Fibroblast of lung (primary cell): ENCODE measurements at regions not wholly inside any gene's neighbourhood (a gene's known extent, or its start where the extent isn't known, plus 50 kb on each side); places are given as distances from the start of the nearest gene placed in this dataset.

Experiments
- DNase-seq, 2 donors: peaks; one replicate each; pipeline versions ENCODE4 v3.0.0 to v3.0.0-alpha.2; 2010; ENCODE audit warnings: low read depth in 2 of 2
- H2AFZ ChIP-seq: 2 replicates; pipeline ENCODE4 v1.5.1; 2012; ENCODE audit warnings: low read length, control low read depth, inconsistent platforms
- H3K27ac ChIP-seq: 2 replicates; pipeline ENCODE4 v1.5.1; 2011; ENCODE audit warnings: low read length, control low read depth; ENCODE audit not compliant: insufficient read depth
- H3K27me3 ChIP-seq: 2 replicates; pipeline ENCODE4 v1.5.1; 2011; ENCODE audit warnings: mild to moderate bottlenecking, low read length; ENCODE audit not compliant: control insufficient read depth, insufficient read depth
- H3K36me3 ChIP-seq: 2 replicates; pipeline ENCODE4 v1.5.1; 2011; ENCODE audit warnings: low read length; ENCODE audit not compliant: control insufficient read depth, insufficient read depth
- H3K4me1 ChIP-seq: 2 replicates; pipeline ENCODE4 v1.5.1; 2011; ENCODE audit warnings: low read length; ENCODE audit not compliant: control insufficient read depth, insufficient read depth; ENCODE audit errors: extremely low read depth
- H3K4me2 ChIP-seq: 2 replicates; pipeline ENCODE4 v1.5.1; 2011; ENCODE audit warnings: low read length, control low read depth; ENCODE audit not compliant: insufficient read depth; ENCODE audit errors: extremely low read depth
- H3K4me3 ChIP-seq, 4 experiments: fragments of 200-600 bp in 1 of 4; sonication (generic) in 1 of 4; replicated peaks in 1 of 4; 2 replicates each; pipeline ENCODE4 v1.5.1; 2011 to 2016; ENCODE audit warnings: low read length in 4 of 4, low read depth in 3 of 4, mild to moderate bottlenecking in 3 of 4, control low read depth in 2 of 4, inconsistent platforms in 1 of 4, mixed read lengths in 1 of 4; ENCODE audit not compliant: insufficient read depth in 1 of 4; ENCODE audit errors: control extremely low read depth in 1 of 4
- H3K79me2 ChIP-seq: 2 replicates; pipeline ENCODE4 v1.5.1; 2012; ENCODE audit warnings: mild to moderate bottlenecking, low read length, inconsistent platforms; ENCODE audit not compliant: control insufficient read depth, insufficient read depth
- H3K9ac ChIP-seq: 2 replicates; pipeline ENCODE4 v1.5.1; 2011; ENCODE audit warnings: mild to moderate bottlenecking, low read length, control low read depth; ENCODE audit not compliant: insufficient read depth
- H3K9me3 ChIP-seq: 2 replicates; pipeline ENCODE4 v1.5.1; 2012; ENCODE audit warnings: low read depth, low read length; ENCODE audit not compliant: control insufficient read depth, insufficient read depth
- H4K20me1 ChIP-seq: 2 replicates; pipeline ENCODE4 v1.5.1; 2011; ENCODE audit warnings: low read length; ENCODE audit not compliant: control insufficient read depth, insufficient read depth; ENCODE audit errors: extremely low read depth
- CTCF ChIP-seq, 2 donors: IDR thresholded peaks in 1 of 2; conservative IDR thresholded peaks in 1 of 2; 1 replicate in 1 of 2; 2 replicates in 1 of 2; pipeline ENCODE4 v1.5.1; 2011 to 2012; ENCODE audit warnings: low read length in 2 of 2, control low read depth in 1 of 2, inconsistent platforms in 1 of 2, low read depth in 1 of 2, mild to moderate bottlenecking in 1 of 2
- EZH2 ChIP-seq: IDR thresholded peaks from 2 replicates; pipeline ENCODE4 v1.5.1; 2012; ENCODE audit warnings: low read length, control low read depth, mild to moderate bottlenecking; ENCODE audit errors: missing control alignments

- Histone ChIP-seq H3K9me3 (no peaks in the 10 kb centered on the region), H3K9ac (no peak overlapping the region), H2AFZ (no peak overlapping the region), H3K27me3 (no peaks in the 10 kb centered on the region), H3K79me2 (no peaks in the 10 kb centered on the region), H4K20me1 (no peaks in the 10 kb centered on the region), H3K36me3 (no peaks in the 10 kb centered on the region), H3K4me2 (no peak overlapping the region), H3K4me1 (no peaks in the 10 kb centered on the region), H3K27ac (no peak overlapping the region), H3K4me3 (no peak overlapping the region)
- peak; percentile 2 to 20 for DNase-seq
- no peak for TF ChIP-seq EZH2
- TF ChIP-seq CTCF (conservative IDR thresholded peaks at IDR 0.05 in 1 of 2, IDR thresholded peaks at IDR 0.05 in 1 of 2; ENCODE audit: low read depth in 1 of 2, low read length in 2 of 2): no peak
These were observed 1251.6 kb upstream of the AGA start for GRCh38 chr4:178693816-178694215.

- TF ChIP-seq EZH2 (no peak), CTCF (conservative IDR thresholded peaks at IDR 0.05 in 1 of 2, IDR thresholded peaks at IDR 0.05 in 1 of 2; ENCODE audit: low read depth in 1 of 2, low read length in 2 of 2) (no peak)
- peak in 1 of 2 donors; percentile 14 for DNase-seq
- Histone ChIP-seq H3K4me2 (no peak overlapping the region), H3K9me3 (no peaks in the 10 kb centered on the region), H3K36me3 (no peaks in the 10 kb centered on the region), H4K20me1 (no peaks in the 10 kb centered on the region), H3K4me3 (no peak overlapping the region), H3K79me2 (no peaks in the 10 kb centered on the region), H3K27ac (no peak overlapping the region), H3K27me3 (no peaks in the 10 kb centered on the region), H3K4me1 (no peaks in the 10 kb centered on the region), H2AFZ (no peak overlapping the region), H3K9ac (no peak overlapping the region)
These were observed 1254.3 kb upstream of the AGA start for GRCh38 chr4:178696515-178696914.

GRCh38 chr4:178712486-178712885, 1270.2 kb upstream of the AGA start:
- no peak overlapping the region for H3K9ac ChIP-seq
- no peaks in the 10 kb centered on the region for H3K36me3 ChIP-seq
- DNase-seq: no peak
- no peaks in the 10 kb centered on the region for H4K20me1 ChIP-seq
- no peak overlapping the region for H3K4me2 ChIP-seq
- no peak overlapping the region for H3K4me3 ChIP-seq
- H3K27me3 ChIP-seq: no peaks in the 10 kb centered on the region
- TF ChIP-seq EZH2 (no peak), CTCF (conservative IDR thresholded peaks at IDR 0.05 in 1 of 2, IDR thresholded peaks at IDR 0.05 in 1 of 2; ENCODE audit: low read depth in 1 of 2, low read length in 2 of 2) (no peak)
- H3K9me3 ChIP-seq: no peaks in the 10 kb centered on the region
- H3K4me1 ChIP-seq: no peaks in the 10 kb centered on the region
- H3K79me2 ChIP-seq: no peaks in the 10 kb centered on the region
- no peak overlapping the region for H2AFZ ChIP-seq
- no peak overlapping the region for H3K27ac ChIP-seq
